Right renal pelvis (tissue), 4 donors: ENCODE measurements at regions not wholly inside any gene's neighbourhood (a gene's known extent, or its start where the extent isn't known, plus 50 kb on each side); places are given as distances from the start of the nearest gene placed in this dataset.

ENCODE experiments used
- DNase-seq, 4 donors: peaks; one replicate each; pipeline ENCODE4 v3.0.0-alpha.2; 2013; ENCODE audit warnings: low read depth in 4 of 4, low spot score in 3 of 4, missing footprints in 1 of 4

- no peak for DNase-seq
Observed at GRCh38 chr7:116443646-116444045, 55.9 kb upstream of the CAV2 start.

GRCh38 chr7:116445447-116446211, 53.9 kb upstream of the CAV2 start:
- DNase-seq: no peak

GRCh38 chr7:116446212-116446855, 53.2 kb upstream of the CAV2 start:
- DNase-seq: no peak

- no peak for DNase-seq
Observed at GRCh38 chr7:116447436-116447835, 52.1 kb upstream of the CAV2 start.

- no peak for DNase-seq
Observed at GRCh38 chr7:116447966-116448839, 51.3 kb upstream of the CAV2 start.

GRCh38 chr7:116449441-116449840, 50.1 kb upstream of the CAV2 start:
- no peak for DNase-seq
